ENCODE measurements at regions not wholly inside any gene's neighbourhood (a gene's known extent, or its start where the extent isn't known, plus 50 kb on each side); places are given as distances from the start of the nearest gene placed in this dataset.

DNA sequence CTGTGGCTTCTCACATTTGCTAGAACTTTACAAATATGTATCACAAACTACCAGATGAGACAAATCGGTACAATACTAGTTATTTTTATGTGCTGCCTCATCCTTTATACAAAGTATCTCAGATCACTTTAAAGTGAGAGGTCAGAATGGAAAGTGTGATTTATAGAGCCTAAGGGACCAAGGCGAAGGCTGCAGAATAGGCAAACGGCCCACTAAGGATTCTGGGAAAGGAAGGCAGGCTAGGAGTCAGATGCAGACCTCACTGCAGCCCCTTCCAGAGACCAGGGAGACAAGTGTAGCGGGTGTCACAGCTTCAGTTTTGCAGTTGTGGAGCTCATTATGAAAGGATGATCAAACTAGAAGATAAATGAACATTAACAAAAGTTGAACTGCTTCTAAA lies 190.6 kb downstream of the HIBADH start:
- TF ChIP-seq, protein P1, sequence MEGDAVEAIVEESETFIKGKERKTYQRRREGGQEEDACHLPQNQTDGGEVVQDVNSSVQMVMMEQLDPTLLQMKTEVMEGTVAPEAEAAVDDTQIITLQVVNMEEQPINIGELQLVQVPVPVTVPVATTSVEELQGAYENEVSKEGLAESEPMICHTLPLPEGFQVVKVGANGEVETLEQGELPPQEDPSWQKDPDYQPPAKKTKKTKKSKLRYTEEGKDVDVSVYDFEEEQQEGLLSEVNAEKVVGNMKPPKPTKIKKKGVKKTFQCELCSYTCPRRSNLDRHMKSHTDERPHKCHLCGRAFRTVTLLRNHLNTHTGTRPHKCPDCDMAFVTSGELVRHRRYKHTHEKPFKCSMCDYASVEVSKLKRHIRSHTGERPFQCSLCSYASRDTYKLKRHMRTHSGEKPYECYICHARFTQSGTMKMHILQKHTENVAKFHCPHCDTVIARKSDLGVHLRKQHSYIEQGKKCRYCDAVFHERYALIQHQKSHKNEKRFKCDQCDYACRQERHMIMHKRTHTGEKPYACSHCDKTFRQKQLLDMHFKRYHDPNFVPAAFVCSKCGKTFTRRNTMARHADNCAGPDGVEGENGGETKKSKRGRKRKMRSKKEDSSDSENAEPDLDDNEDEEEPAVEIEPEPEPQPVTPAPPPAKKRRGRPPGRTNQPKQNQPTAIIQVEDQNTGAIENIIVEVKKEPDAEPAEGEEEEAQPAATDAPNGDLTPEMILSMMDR (IDR thresholded peaks at IDR 0.05; ENCODE audit: insufficient read depth, low read length), result no peak
- TF ChIP-seq POLR2AphosphoS5 (IDR thresholded peaks at IDR 0.05; ENCODE audit: low read depth), result no peak

Measured in HL-60 (cell line).